GM19035 (cell line): ENCODE measurements at regions not wholly inside any gene's neighbourhood (a gene's known extent, or its start where the extent isn't known, plus 50 kb on each side); places are given as distances from the start of the nearest gene placed in this dataset.

Experiments
- ATAC-seq: cut with Tn5 transposase; IDR thresholded peaks from one replicate; pipeline ENCODE4 v1.9.1; 2021; ENCODE audit not compliant: unreplicated experiment

DNA sequence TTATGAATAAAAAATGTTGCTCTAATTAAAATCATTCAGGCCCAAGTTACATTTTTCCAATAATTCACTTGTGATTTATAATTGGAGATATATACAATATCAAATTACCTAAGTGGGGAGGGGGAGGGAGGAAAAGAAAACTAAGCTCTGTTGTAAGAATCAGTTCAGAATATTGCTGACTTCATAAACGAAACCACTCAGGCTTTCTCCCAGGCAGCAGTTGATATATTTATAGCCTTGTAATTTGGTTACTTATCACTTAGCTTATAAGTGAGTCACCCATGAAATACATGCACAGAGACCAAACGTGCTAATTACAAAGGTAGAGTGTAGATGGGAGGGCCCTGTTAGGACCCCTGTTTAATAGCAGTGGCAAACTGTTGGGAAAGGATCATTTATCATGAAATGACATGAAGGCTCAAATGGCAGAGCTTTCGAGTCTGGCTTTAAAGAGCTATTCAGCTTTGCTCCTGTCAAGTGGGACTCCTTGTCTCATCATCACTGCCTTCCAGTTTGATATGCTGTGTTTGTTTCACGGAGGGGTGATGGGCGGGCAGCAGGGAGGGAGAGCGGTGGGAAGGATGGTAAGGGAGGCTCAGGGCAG, 105.6 kb upstream of the PGRMC2 start:
- ATAC-seq, result peak; percentile 65

DNA sequence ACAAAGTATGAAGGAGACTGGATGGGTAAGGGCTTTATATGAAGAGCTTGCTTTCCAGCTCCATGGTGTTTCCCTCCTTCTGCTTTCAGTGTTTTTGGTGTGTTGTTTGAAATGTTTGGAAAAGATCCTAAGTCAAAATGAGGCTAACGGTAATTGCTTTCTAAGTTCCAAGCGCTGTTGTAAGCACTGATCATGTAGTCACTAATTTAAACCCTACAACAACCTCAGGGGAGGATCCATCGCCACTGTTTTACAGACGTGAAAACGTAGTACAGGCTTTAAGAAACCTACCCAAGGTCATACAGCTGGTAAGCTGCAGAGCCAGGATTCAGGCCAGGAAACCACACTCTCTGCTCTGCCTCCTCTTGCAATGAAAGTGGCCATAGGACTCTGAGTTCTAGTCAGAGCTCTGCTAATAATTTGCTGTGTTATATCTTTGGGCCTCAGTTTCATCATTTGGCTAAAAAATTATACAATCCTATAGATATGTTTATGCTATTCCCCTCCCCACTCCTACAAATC, 102.9 kb upstream of the PGRMC2 start:
- ATAC-seq, result no peak

DNA sequence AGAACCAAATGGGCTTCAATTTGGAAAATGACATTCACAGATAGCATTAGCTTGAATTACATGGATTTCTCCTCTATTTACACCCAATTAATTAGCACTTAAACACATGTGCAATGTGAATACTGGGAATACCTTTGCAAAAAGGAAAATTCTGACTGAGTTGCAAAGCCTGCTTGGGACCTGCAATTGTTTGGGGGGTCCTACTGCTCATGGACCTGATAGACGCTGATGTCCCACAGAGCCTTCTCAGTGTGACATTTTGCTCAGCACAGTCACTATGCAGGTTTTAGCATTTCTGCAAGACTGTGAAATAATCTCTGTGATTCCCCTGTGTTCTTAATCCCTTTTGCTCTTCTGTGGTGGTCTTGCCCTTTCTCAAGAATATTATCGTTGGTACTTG, 101.2 kb upstream of the PGRMC2 start:
- ATAC-seq, result no peak

DNA sequence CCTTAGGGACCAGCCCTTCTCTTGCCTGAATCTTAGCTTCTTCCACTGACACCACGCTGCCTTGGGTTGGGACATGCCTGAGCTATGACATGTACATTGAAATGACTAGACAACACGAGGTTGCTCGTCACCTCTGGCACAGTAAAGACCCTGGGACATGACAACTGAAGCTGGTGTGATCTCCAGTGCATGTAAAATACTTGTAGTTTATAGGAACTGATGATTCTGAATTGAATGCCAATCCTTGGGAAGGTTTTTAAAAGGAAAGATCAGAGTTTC, 100.7 kb upstream of the PGRMC2 start:
- ATAC-seq, result no peak

DNA sequence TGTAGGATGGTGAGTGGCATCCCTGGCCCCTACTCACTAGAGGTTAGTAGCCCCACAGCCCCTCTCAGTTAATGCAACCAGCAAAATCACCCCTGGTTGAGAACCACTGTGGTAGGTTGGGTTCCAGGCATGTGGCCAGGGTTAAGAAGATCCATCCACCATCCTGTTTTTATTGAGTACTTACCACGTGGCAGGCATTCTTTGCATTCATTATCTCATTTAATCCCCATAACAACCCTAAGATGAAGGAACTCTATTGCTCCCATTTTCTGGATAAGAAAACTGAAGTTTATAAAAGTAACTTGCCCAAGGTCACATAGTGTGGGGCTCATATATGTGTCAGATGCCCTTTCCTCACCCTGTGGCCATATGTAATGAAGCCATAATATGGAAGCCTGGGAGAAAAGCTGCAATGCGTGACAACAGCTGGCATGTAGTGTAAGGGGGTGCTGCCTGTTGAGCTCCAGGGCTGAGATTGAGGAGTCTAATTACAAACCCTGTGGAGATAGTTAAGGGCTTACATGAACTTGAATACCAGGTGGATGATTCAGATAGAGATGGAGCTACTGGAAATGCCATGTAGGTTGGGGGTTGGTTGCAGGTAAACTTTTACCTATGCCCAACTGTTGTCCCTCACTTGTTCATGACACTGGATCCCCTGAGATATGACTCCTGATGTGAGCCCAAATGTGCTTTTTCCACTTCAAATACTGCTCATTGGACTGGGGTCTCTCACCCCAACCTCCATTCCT, 100.2 kb upstream of the PGRMC2 start:
- ATAC-seq, result no peak

DNA sequence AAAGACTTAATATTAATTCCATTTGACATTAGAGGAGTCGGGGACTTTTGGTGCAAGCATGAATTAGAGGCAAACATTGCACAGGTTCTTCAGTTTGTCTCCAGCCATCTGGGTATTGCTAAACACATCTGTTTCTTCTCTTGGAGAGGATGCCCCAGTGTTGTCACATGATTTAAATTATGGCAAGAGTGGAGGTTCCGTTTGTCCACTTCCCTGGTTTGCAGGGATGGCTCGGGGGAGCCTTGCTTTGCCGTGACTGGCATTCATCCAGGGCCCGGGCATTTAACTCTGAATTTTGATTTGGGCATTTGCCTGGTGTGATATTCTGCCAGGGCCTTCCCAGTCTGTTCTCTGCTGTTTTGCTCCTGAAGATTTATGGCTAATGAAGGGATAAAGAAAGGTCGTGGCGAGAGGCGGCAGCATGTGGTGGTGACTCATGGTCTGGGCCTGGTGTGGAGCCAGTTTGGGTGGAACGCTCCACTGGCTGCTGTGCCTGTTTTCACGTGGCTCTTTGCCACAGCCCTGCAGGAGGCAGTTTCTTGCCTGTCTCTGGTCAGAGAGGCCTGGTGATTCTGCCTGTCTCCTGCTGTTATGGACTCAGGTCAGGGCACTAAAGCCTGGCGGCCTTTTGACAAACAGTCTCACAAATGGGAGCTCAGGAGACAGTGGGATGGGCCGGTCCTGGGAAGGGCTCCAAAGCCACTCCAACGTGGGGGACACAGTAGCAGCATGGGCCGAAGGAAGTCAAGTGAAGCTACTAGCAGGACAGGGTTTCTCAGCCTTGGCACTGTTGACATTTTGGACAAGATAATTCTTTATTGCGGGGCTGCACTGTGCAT, 99.4 kb upstream of the PGRMC2 start:
- ATAC-seq, result no peak

DNA sequence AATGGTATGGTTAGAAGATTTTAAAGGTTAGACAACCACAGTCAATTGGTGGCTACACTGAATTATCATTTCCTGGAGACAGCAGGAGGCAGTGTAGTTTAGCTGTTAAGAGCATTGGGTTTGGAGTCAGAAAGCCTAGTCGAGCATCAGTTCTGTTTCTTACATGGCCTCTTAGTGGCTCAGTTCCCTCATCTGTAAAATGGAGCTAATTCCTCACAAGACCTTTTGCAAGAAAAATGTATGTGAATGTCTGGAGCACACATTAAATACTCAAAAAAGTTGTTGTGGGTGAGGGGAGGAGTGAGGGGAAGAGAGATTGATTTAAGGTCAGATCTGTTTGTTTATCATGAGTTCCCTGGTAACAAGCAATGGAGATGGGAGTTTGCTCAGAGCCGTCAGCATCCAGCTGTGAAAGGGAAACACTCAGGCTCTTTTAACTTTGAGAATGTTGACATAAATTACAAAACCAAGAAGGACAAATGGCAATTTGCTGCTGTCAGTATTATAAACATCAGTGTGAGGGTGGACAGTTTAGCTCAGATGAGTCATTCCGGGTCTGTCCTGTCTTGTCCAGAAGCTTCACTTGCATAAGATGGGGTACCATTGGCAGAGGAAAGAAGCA, 98.2 kb upstream of the PGRMC2 start:
- ATAC-seq, result no peak

DNA sequence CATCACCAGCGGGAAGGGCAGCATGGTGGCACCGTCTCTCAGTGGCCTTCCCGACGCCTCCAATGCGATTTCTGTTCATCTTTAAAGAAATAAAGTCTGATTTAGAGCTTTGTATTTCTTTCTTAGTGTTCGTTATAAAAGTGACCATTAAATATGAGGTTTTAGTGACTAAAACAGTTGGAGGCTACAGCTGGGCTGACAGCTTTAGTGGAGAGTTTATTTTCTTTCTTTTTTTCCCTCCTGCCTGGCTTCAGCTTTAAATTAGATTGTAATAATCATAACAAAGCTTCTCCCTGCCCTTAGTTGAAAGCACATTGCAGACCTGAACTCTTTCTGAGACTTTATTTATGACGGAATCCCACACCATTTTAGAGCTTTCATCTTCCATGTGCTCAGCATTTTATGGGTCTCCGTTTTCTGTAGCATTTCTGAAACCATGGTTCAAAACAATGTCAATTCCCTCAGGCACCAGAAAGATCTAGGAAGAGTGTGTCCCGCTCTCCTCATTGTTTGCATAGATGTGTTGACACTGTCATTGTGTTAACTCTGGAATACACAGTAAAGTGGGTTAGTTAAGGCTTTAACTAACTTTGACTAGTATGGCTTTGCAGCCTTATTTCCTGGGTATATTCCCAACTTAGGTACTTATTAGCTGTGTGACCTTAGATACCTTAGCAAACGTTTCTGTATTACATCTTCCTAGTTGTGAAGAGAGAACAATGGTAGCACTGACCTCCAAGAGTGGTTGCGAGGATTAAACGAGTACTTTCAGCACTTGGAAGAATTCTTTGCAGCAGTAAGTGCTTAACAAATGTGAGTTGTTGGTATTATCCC, 97.4 kb upstream of the PGRMC2 start:
- ATAC-seq, result no peak

DNA sequence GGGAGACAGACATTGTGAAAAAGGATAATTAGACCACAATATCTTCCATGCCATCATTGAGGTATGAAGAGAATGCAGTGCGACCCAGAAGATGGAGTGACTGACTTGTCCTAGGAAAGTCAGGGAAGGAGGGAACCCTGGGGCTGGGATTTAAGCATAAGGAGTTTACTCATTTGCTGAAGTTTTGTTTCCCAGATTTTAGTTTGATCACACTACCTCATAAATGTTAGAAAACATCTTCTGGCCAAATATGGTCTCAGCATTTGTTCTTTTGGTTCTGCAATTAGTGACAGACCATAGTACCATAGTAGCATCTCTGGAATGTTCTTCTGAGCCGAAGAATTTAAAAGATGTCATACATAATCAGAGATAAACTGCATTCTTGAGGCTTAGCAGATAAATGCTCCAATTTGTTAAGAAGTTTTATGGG, 96.5 kb upstream of the PGRMC2 start:
- no peak for ATAC-seq

DNA sequence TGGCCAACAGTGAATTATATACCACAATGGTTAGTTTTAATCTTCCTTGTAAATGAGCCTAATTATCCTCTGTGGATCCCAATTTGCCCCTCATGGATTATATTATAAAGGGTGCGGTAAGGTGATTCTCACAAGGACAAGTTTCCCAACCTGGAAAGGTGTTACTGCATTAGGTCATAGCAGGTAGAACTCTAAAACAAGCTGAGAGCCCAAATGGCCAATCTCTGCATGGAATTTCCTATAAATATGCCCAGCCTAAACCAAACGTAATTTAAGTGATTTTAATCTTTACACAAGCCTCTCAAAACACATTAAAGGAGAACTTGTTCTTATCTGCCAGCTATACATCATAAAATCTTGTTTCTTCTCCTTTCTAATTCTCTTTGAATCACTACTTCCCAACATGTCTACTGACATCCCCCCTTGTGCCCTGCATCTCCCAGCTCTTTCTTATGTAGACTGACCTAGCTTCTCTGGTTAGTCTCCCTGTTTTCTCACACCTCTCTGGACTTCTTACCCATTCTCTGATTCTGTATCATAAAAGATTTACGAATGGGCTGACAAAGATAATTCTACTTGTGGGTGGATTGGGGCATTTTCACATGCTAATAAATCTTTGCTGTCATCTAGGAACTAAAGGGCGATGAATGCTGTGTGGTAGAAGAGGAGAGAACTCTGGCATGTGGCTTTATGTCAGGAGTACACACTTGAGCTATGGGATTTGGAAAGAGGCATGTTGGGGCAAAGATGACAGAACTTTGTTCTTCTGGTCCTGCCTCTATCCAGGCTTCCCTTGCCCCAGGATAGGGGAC, 94.3 kb upstream of the PGRMC2 start:
- ATAC-seq, result no peak

DNA sequence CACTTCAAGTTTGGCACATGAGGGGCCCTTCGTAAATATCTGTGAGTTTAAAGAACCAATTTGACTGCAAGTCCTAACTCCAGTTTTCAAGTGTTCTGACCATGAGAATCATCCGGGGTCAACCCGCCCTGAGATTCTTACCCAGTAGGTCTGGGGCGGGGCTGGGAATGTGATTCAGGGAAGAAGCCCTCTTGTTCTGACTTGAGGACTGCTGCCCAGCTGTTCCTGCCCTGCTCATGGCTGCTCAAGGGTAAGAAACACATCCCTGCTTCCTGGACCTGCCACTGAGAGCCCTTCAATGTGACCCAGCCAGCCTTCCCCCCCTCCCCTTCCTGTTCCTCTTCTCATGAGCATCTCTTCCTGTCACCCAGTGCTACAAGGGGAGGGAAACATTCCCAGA, 92.7 kb upstream of the PGRMC2 start:
- no peak for ATAC-seq

DNA sequence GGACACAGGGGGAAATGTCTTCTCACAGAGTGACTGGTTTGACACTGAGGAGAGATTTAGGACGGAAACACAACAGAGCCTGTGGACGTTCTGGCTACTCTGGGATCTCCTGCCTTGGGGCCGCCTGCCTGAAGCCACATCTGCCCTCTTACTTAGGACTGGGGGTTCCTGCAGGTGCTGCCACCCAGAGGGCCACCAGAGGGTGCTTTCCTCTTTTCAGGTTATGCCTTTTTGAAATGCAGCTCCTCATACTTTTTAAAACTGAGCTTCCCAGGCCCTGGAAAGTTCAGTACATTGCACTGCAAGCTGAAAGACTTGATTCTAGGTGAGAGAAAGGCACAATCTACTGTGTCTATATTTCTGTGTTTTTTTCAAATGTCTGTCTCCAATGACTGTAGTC, 92.2 kb upstream of the PGRMC2 start:
- no peak for ATAC-seq

DNA sequence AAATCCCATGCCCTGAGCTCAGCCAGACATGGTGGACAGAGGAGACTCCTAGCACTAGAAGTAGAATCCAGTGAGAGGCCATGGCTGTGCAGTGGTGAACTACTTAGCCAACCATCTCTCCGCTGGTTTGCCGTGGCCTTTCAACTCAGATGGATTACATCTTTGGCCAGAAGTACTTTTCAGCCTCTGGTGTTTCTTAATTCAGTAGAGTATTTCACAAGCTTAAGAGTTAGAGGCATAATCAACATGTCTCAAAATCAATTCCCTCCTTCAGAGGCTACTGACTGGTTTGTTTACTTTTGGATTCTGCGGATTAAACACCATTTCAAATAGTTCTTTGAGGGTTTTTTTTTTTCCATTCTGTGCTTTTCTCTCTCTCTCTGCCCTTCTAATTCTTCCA, 91.1 kb upstream of the PGRMC2 start:
- ATAC-seq, result no peak

DNA sequence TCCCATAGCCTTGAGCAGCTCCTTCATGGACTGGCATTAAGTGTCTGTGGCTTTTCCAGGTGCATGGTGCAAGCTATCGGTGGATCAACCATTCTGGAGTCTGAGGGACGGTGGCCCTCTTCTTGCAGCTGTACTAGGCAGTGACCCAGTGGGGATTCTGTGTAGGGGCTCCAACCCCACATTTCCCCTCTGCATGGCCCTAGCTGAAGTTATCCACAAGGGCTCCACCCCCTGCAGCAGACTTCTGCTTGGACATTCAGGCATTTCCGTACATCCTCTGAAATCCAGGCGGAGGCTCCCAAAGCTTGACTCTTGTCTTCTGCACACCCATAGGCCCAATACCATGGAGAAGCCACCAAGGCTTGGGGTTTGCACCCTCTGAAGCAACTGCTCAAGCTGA, 89.3 kb upstream of the PGRMC2 start:
- no peak for ATAC-seq

DNA sequence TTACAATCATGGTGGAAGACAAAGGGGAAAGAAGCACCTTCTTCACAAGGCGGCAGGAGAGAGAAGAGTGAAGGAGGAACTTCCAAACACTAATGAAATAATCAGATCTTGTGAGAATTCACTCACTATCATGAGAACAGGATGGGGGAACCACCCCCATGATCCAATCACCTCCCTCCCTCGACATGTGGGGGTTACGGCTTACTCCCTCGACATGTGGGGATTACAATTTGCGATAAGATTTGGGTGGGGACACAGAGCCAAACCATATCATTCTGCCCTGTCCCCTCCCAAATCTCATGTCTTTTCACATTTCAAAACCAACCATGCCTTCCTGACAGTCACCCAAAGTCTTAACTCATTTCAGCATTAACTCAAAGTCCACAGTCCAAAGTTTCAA, 88.7 kb upstream of the PGRMC2 start:
- ATAC-seq, result no peak

DNA sequence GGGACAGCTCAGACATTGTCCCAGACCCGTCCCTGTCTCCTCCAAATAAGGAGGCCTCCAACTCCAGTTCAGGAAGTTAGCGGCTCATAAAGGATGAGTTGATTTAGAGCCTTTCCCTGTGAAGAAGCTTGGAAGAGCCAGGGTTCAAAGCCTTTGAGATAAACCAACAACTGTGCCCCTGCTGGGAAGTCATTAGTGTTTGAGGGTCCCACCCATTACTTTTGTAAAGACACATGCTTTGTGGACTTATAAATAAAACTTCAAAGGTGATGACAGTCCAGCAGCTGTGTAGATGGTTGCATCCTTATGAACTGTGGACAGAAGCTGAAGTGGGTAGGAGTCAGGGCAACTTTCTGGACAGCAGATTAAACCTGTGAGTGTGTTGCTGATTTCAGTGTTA, 86.0 kb upstream of the PGRMC2 start:
- ATAC-seq, result no peak

DNA sequence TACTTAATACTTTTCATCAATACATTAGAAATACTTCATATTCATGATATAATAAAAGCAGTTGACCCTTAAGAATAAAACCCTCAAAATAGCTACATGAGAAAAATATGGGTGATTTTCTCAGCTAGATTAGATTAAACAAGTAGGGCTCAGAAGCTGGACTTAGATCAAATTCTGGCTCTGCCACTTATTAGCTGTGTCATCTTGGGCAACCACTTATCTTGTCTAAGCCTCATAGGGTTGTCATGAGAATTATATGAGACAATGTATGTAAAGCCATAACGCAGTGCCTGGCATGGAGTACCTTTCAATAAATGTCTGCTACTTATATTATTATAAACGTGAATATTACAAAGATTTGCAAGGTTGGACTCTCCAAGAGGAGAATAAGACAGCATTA, 84.3 kb upstream of the PGRMC2 start:
- ATAC-seq, result no peak

DNA sequence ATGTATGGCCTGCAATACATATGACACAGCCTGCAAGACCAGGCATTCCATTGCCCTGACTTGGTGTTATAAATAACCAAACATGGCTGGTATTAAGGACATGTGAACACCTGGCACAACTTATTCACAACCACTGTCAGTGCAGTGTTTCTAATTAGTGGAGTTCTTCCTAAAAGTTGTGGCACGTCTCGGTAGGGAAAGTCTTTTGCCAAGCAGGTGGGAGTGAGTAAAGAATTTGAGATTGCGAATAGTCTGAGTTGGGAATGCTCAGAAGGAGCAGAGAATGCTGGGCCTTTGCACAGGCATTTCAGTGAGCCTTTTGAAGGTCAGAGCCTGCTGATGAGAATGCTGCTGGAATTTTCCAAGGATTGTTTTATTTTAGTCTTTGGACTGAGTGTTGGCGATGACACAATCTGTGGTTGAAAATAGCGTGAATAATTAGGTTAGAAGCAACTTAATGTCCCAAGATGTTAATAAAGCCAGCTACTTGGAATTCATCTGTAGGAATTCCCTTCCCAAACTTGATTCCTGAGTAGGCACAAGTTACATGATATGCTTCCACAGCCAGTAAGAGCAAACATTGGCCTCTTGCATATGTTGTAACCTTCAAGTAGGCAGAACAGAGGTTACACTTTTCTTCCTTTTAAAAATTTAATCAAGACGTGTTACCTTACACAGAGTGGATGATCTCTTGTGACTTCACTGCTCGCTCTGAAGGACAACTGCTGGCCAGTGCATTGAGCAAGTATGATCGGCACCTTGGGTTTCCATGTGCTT, 83.6 kb upstream of the PGRMC2 start:
- ATAC-seq, result no peak

DNA sequence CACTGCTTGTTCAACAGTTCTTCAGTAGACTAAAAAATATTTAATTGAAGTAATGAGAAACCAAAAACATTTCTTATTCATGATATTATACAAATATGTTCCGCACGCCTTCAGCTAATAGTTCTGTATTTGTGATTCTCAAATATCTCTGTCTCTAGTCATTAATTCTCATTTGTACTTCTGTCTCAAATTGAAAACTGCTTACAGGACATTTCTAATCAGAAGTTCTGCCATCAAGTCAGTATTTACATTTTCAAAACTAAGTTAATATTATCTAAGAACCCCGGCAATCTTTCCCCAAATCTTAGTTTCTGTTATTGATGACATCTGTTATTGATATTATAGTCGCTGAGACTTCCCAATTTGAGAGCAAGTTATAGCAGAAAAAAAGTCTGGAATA, 78.6 kb upstream of the PGRMC2 start:
- no peak for ATAC-seq
